HT1080 (cell line): ENCODE measurements at regions not wholly inside any gene's neighbourhood (a gene's known extent, or its start where the extent isn't known, plus 50 kb on each side); places are given as distances from the start of the nearest gene placed in this dataset.
"Not testable (repeated sequence)": the region's sequence is repeated elsewhere in the genome, so short reads cannot be mapped to it uniquely, and the experiment has no call there.

Experiments
- DNase-seq: peaks from one replicate; pipeline ENCODE4 v3.0.0-alpha.2; 2015; ENCODE audit warnings: low read depth

DNA sequence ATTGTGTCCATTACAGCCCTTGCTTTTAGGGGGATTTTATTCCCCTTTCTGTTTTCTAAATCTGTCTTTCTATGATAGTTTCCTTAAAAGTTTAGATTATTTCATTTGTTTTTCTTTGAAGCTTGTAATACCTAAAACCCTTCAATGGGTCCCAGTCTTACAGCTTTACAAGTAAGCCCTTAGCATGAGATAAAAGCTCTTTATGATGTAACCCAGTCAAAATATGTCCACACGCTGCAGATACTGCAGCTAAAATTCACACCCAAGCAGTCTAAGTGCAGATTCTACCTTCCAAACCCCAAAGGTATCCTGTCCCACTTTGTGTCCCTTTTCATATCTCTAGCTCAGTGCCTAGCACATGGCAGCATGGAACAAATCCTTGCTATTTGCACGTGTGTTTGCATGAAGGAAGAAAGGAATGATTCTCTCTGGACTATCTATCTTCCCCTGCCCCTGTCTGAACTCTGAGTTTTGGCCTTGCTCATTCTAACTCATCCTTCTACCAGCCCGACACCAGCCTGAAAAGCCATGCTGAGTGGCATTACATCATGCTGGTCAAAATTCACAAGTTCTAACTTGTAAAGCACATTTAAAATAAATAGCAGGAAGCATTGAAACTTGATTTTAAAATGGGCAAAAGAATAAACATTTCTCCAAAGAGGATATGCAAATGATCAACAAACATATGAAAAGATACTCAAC, 623.2 kb downstream of the IRS1 start:
- no peak for DNase-seq

DNA sequence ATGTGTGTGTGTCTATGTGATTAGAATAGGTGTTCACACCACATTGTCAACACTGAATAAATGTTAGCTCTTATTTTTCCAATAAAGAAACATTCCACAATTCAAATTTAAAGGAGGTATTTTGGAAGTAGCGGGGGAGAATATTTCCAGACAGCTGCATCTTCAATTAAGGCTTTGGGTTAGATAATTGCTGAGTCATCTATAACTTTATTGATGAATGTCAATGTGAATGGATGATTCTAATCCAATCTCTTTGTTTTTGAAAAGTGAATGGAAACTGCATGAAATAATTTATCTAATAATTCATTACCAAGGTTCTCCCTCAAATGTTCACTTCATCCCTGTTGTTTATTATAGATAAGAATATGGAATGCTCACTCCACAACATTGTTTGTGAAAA, 625.2 kb downstream of the IRS1 start:
- no peak for DNase-seq

DNA sequence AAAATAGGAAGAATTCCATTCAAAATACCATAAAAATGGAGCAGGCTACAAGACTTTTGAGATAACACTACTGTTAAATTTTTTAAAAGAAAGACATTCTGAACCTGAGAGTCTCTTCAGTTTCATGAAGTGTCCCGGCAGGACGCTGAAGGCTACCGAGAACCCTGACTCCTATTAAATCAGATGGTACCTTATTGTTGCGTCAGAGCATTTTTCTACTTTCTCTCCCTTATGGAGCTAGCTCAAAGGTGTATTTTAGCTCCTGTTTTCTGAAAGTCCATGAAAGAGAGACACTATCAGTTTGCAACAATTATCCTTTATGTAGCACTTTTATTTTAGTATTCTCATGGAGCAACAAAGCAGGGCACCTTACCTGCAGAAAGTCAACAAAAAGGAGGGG, 626.7 kb downstream of the IRS1 start:
- DNase-seq: no peak

DNA sequence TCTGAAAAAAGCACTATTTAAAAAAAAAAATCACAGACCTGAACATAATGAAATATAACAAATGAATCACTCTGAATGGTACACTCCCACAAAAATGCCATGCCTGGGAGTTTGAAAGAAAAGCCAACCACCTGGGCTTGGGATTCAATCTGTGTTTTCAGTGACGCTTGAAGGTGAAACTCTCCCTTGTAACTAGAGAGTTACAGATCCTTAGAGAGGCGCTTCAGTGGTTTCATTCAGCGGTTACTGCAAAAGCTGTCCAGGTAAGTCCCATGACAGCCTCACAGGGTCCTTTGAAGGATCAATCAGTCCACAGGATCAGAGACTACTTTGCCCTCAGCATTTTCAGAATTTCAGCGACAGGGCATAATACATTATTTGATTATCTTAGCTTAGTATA, 627.3 kb downstream of the IRS1 start:
- DNase-seq: no peak

DNA sequence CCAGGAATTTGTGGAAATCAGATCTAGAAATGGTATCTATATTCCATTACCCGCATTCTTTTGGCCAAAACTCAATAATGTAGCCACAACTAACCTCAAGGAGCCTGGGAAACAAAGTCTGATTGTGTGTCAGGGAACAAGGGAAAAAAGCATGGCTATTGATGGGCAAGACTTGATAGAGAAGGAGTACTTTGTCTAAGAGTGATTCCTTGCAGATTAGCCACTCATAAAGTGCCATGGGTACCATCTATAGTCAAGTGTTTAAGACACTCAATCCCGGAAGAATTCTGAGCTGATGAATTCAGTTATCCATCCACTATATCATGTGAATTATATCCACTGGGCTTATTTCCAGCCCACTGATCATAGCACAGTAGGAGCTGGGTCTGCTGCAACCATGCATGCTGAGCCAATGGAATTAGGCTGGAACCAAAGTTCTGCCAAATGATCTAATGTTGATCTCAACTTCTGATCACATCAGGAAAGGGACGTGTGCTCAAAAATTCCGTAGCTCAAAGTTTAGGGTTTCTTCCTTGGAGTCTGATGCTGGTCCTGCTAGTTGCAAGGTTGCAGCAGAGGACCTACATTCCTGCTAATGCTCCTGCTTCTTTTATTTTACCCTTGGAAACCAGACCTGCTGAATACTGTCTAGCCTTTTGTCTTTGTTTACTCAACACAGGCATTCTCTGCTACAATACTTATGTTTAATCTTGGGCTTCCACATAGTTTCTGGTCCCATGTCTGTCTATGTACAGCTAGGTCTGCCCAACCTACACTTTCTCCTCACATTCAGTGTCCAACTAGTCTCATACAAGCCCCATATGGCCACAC, 629.7 kb downstream of the IRS1 start:
- DNase-seq: no peak

DNA sequence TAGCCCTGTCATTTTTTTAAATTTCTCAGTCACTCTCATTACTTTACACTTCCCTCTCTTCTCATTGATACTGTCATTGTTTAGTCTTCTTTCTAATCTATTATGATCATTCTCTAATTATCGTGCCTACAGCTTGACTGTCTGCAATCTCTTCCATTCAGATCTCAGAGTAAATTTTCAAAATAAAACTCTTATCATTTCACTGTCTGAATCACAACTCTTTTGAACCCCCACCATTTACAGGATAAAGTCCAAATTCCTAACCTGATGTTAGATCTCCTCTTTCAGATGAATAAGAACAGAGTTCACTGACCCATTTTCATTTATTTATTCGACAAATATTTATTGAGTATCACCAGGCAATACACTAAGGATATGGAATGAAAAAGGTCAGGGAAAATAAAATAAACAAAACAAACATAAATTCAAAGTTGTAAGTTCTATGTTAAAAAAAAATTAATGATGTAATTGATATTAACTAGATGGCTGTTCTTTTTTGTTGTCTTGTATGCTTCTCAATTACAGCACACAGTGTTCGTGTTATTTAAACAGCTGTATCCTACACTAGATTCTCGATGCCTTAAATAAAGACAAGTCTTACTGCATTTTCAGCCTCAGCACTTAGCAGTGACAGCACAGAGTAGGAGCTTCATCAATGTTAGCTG, 631.0 kb downstream of the IRS1 start:
- no peak for DNase-seq

DNA sequence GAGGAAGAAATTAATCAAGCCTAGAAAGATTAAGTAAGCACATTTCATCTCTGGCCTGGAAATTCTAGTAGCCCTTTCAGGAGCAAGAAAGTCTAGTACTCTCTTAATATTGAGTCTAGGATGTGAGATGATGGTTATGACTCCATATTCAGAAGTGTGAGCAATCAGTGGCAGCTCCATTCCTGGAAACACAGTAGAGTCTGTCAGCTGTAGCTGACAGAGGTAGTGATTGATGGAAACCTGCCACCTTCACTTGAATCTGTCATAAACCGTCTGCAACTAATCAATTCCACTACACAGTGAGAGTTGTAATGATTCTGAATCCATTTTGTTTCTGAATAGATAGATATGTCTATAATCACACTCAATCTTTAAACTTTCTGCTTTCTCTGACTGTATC, 635.1 kb downstream of the IRS1 start:
- no peak for DNase-seq

DNA sequence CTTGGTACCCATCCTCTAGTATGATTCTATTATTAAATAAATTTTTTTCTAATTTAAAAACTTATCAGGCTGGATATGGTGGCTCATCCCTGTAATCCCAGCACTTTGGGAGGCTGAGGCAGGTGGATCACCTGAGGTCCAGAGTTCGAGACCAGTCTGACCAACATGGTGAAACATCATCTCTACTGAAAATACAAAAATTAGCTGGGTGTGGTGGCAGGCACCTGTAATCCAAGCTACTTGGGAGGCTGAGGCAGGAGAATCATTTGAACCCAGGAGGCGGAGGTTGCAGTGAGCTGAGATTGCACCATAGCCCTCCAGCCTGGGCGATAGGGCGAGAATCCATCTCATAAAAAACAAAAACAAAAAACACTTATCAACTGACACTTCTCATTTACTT, 639.0 kb downstream of the IRS1 start:
- DNase-seq: not testable (repeated sequence)

DNA sequence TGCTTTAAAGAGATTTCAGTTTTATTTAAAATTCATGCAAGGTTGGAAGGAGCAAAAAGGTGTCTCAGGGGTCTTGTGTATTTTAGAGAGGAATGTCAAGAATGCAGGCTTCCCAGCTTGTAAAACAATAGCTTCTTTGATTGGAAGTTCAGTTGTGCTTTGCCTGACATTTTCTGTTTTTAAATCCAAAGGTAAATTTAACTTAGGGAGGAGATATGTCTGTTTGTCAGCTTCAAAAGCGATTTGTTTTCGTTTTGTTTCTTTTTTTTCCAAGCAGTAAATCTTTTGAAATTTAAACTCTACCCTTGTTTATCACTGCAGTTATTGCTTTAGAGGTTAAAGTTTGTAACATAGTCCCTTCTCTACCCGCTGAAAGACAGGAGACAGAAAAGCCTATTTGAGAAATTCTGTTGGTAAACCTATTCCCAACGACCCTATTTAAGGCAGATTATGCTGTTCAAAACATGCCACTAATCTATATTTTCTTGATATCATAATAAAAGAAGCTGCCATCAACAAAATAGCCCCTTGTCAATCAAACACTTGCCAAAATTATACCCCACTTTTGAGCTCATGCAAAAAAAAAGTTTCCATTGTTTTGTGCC, 639.6 kb downstream of the IRS1 start:
- peak; percentile 43 for DNase-seq

DNA sequence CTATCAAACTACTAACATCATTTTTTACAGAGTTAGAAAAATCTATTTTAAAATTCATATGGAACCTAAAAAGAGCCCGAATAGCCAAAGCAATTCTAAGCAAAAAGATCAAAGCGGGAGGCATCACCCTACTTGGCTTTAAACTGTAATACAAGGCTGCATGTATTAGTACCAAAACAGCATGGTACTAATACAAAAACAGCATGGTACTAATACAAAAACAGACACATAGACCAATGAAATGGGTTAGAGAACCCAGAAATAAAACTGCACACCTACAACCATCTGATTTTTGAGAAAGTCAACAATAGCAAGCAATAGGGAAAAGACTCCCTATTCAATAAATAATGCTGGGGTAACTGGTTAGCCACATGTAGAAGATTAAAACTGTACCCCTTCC, 640.7 kb downstream of the IRS1 start:
- DNase-seq: no peak

DNA sequence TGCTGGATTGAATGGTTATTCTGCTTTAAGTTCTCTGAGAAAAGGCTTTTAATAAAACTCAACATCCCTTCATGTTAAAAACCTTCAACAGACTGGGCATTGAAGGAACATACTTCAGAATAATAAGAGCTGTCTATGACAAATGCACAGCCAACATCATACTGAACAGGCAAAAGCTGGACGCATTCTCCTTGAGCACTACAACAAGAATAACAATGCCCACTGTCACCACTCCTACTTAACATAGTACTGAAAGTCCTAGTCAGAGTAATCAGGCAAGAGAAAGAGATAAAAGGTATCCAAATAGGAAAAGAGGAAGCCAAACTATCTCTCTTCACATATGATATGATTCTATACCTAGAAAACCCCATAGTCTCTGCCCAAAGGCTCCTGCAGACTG, 641.4 kb downstream of the IRS1 start:
- DNase-seq: no peak

DNA sequence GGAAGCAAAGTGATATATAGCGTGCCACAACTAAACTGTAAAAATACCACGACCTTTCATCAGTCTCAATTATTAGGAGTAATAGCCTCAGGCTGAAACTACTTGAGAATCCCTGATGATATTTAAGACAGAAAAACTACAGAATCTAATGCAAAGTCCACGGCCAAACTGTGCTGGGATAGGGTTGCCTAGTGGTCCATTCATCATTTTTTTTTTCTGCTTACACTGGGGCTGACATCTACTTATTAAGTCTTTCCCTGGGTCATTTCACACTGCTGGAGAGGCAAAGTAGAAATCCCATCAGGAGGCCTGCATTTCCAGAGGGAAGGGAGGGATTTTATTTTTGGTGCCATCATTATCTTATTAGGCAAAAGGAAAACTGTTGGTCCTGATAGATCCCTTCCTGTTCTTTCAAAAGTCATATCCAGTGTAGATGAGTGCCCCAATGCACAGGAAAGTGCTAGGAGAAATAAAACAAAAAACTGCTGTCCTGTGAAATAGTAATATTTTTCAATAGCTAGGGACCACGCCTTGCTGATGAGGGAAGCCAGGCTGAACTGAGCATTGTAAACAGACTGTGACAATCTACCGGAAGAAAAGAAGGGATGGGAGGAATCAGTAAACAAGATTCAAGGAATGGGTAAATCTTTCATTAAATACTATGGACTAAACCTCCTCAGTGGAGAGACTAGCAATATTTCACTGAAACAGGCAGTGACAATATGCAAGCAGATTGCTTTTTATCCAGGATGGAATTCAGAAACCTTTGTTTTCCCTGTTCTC, 644.3 kb downstream of the IRS1 start:
- no peak for DNase-seq

DNA sequence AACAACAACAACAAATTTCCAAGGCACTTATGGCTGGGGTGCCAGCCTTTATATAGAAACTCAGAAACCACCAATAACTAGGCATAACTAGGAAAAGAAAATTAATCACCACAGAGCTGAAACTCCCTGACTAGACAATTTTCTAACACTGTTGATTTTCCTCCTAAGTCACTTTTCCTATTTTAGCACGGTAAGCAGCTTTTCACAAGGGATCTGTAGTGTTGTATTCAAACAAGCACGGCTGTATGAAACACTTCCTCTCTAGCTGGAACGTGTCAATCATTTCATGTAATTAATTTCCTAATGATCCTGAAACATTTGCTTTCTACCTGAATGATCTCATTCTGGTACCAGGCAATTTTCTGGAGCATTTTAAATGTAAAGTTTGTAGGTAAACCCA, 645.0 kb downstream of the IRS1 start:
- no peak for DNase-seq

DNA sequence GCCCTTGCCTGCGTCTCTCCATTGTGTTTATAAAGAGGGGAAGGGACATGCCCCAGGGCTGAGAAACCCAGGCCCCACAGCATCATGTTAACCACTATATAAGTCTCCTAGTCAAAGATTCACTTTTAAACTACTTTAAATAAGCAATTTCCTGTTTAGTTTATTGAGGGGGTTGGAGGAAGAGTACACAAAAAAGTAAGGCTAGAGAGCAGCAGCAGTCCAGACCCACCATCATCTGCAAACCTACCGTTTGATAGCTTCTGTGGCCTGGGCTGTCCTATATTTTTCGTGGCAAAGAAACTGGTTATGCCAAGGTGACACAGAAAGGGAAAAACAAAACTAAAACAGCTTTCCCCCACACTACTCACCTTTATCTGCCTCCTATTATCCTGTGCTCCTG, 646.1 kb downstream of the IRS1 start:
- DNase-seq: no peak

DNA sequence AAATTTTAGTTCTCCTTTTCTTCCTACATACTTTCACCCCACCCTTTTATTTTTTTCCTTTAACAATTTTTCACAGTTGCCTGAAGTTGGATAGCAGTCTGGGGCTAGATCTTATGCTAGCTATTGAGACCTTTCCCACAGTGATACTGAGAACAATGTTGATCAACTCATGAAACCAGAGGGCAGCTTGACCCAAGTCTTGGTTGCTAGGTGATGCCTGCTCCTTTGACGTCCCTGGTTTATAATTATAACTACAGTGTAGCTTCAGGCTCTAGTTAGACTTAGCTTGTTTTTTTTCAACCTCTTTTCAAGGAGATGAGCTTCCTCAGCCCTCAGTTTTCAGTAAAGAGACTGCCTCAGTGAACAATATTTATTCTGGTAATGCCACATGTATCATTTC, 648.5 kb downstream of the IRS1 start:
- no peak for DNase-seq

DNA sequence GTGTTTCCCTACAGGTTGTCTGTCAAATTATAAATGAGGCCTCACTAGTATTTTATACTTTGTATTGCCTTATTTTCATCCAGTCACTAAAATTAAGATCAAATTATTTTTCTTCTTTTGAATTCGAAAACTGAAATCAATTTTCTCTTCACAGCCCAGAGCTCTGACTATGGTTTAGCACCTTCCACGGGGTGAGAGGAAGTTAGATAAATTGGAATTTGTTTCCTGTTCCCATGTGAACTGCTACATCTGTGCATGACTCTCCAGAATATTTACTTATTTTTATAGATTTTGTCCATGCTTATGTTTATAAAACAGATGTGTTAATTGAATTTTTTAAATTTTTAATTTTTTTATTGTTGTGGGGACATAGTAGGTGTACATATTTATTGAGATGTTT, 656.5 kb downstream of the IRS1 start:
- no peak for DNase-seq

DNA sequence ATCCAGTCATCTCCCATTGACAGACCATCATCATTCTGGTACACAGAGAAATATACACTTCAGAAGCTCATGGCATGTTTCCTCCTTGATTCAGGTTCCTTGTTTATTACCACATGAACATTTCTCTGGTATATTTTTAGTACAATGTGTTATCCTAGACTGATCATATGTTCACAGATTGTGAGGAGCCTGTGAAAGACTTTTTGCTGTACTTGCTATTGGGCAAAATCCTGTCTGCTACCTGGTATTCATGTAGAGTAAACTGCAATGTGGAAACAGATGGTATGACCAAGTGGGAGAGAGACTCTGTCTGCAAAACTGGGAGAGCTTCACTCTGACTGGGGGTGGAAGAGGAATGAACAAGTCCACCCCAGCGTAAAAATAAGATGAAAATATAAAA, 657.2 kb downstream of the IRS1 start:
- DNase-seq: no peak

DNA sequence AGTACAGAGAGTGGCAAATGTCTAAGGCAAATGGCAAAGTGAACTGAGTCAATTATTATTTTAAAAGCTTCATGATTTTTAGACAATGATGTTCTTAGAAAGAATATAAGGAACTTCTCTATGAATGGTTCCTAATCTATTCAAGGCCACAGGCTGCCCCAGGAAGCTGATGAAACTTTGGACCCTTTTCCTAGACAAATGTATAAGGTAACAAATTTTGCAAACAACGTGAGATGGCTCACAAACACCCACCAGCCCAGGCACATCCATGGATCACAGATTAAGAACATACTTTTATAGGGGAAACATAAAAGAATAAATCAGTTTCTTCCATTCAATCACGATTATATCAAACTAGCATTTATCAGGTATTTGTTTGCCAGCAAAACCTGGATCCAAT, 659.0 kb downstream of the IRS1 start:
- no peak for DNase-seq

DNA sequence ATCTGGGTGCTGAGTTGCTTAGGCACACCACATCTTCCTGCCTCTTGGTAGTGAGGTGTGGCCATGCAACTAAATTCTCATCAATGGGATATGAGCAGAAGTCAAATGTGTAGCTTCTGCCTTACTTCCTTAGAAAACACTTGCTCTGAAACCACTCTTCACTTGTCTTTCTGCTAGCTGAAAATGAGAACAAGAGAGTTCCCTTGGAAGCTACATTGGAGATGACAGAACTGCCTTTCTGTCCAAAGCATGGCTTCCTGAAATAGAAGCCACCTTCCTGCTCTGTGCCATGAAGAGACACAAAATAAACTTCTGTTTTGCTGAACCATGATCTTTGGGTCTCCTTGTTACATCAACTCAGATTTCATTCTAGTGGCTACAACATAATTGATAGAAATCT, 659.9 kb downstream of the IRS1 start:
- no peak for DNase-seq

DNA sequence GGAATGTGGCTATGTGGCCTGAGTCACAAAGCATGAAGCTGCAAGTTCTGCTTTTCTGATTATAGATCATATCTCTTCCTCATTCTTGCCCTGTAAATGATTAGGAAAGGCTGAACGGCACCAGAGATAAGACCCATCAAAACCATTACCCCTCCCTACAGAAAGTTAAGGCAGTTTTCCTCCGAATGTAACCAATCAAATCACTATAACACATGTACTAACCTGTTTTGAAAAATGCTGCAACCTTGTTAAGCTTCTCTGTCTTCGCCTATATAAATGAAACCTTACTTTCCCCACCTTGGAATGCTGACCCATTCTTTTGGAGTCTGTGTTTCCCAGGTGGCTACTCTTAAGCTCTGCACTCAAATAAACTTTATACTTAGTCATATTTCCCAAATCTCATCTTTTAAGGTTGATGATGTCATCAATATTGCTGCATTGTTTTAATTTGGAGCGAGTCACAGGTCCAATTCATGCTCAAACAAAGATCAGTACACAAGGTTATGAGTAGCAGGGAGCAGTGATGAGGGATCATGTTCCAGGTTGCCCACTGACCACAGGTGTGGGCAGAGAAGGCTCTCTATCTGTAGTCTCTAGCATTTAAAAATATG, 662.3 kb downstream of the IRS1 start:
- peak; percentile 55 for DNase-seq

DNA sequence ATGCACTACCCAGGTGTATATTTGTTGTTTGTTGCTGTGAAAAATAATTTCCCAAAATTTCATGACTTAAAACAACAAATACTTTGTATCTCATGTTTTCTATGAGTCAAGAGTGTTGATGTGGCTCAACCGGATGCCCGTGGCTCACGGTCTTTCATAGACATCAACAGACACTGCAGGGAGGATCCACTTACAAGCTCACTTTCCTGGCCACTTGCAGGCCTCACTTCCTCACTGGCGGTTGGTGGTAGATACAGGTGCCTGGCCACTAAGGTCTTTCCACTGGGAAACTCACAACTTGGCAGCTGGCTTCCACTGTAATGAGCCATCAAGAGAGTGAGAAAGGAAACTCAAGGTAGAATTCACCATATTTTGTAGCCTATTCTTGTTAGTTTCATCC, 662.9 kb downstream of the IRS1 start:
- no peak for DNase-seq
